Lower lobe of right lung (tissue), 2 donors: ENCODE measurements at regions not wholly inside any gene's neighbourhood (a gene's known extent, or its start where the extent isn't known, plus 50 kb on each side); places are given as distances from the start of the nearest gene placed in this dataset.
"Not testable (repeated sequence)": the region's sequence is repeated elsewhere in the genome, so short reads cannot be mapped to it uniquely, and the experiment has no call there.

ENCODE experiments used
- ATAC-seq, 2 donors: fragments of 200-7000 bp; cut with Tn5 transposase; one replicate each; pipeline ENCODE4 v1.9.1; 2020 to 2022; ENCODE audit warnings: mild to moderate bottlenecking in 2 of 2, moderate library complexity in 2 of 2
- DNase-seq: peaks from one replicate; pipeline ENCODE4 v3.0.0-alpha.2; 2020
- H3K27ac ChIP-seq: fragments of 200-600 bp; one replicate; pipeline ENCODE4 v1.8.0; 2022
- H3K27me3 ChIP-seq: fragments of 200-600 bp; one replicate; pipeline ENCODE4 v1.8.0; 2022; ENCODE audit warnings: low read depth
- H3K36me3 ChIP-seq: fragments of 200-600 bp; one replicate; pipeline ENCODE4 v1.8.0; 2022; ENCODE audit warnings: mild to moderate bottlenecking
- H3K4me1 ChIP-seq: fragments of 200-600 bp; one replicate; pipeline ENCODE4 v1.8.0; 2022
- H3K4me3 ChIP-seq: fragments of 200-600 bp; one replicate; pipeline ENCODE4 v1.8.0; 2022; ENCODE audit warnings: mild to moderate bottlenecking
- H3K9me3 ChIP-seq: fragments of 200-600 bp; one replicate; pipeline ENCODE4 v1.8.0; 2022
- CTCF ChIP-seq: fragments of 200-600 bp; IDR thresholded peaks from one replicate; pipeline ENCODE4 v1.8.0; 2022; ENCODE audit warnings: antibody characterized with exemption, mild to moderate bottlenecking
- intact Hi-C: fragments of 100-400 bp; cut with DNase I; formaldehyde crosslinking; loops from one replicate; pipeline ENCODE4 v1.11.0; 2022
- donor health status: DM: no; HTN: yes; CAD: no; lungs with severe emphysema.

- H3K27me3 ChIP-seq, result no peaks in the 10 kb centered on the region
- no peak for TF ChIP-seq CTCF
- no peaks in the 10 kb centered on the region for H3K36me3 ChIP-seq
- no peak overlapping the region for H3K27ac ChIP-seq
- H3K4me1 ChIP-seq, result peaks cover 15% of the 10 kb centered on the region
- ATAC-seq, result no peak
- H3K4me3 ChIP-seq, result no peak overlapping the region
- intact Hi-C loops, result no loop called here
- no peak for DNase-seq
- peaks cover 3% of the 10 kb centered on the region for H3K9me3 ChIP-seq
Observed at GRCh38 chr13:100789025-100789424, 114.4 kb upstream of the TMTC4 start.

GRCh38 chr13:100788540-100788939 lies 113.9 kb upstream of the TMTC4 start:
- Histone ChIP-seq H3K4me1 (peaks cover 15% of the 10 kb centered on the region), H3K36me3 (no peaks in the 10 kb centered on the region), H3K27ac (no peak overlapping the region), H3K9me3 (peaks cover 3% of the 10 kb centered on the region), H3K4me3 (no peak overlapping the region), H3K27me3 (no peaks in the 10 kb centered on the region)
- DNase-seq (no peak), ATAC-seq (no peak)
- intact Hi-C loops, result no loop called here
- no peak for TF ChIP-seq CTCF

DNA sequence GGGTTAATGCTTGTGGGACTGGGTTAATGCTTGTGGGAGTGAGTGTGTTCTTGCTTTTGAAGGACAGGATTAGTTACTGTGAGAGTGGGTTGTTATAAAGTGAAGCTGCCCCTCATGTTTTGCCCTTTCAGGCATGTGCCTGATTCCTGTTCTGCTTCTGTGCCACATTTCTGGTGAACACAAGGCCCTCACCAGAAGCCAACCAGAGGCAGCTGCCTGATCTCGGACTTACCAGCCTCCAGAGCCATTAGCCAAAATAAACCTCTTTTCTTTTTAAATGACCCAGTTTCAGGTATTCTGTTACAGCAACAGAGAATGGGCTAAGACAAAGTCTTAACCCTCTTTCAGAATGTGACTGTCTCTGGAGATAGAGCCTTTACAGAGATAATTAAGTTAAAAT lies 113.3 kb upstream of the TMTC4 start:
- H3K27ac ChIP-seq, result no peak overlapping the region
- H3K36me3 ChIP-seq, result no peaks in the 10 kb centered on the region
- no peak for ATAC-seq
- TF ChIP-seq CTCF, result no peak
- H3K4me1 ChIP-seq, result peaks cover 15% of the 10 kb centered on the region
- no peak overlapping the region for H3K4me3 ChIP-seq
- DNase-seq, result no peak
- intact Hi-C loops, result no loop called here
- no peaks in the 10 kb centered on the region for H3K27me3 ChIP-seq
- H3K9me3 ChIP-seq, result peaks cover 3% of the 10 kb centered on the region

DNA sequence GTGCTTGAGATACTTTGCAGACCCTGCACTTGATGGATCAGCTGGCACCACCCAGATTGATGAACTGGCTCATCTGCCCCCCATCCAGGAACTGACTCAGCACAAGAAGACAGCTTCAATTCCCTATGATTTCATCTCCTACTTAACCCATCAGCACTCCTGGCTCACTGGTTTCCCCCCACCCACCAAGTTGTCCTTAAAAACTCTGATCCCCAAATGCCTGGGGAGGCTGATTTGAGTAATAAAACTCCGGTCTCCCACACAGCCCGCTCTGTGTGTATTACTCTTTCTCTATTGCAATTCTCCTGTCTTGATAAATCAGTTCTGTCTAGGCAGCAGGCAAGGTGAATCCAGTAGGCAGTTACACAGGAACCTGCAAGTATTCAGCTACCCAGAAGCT lies 102.1 kb upstream of the TMTC4 start:
- DNase-seq, intact Hi-C loops, ATAC-seq, H3K27me3 ChIP-seq, H3K9me3 ChIP-seq, H3K36me3 ChIP-seq, H3K27ac ChIP-seq, H3K4me3 ChIP-seq, H3K4me1 ChIP-seq: not testable (repeated sequence)

- no peak overlapping the region for H3K27ac ChIP-seq
- intact Hi-C loops, result no loop called here
- H3K4me1 ChIP-seq, result no peaks in the 10 kb centered on the region
- H3K27me3 ChIP-seq, result no peaks in the 10 kb centered on the region
- TF ChIP-seq CTCF, result no peak
- no peaks in the 10 kb centered on the region for H3K9me3 ChIP-seq
- no peak overlapping the region for H3K4me3 ChIP-seq
- no peak for DNase-seq
- H3K36me3 ChIP-seq, result no peaks in the 10 kb centered on the region
- ATAC-seq, result no peak
Observed at GRCh38 chr13:100773923-100774663, 99.5 kb upstream of the TMTC4 start.

GRCh38 chr13:100773429-100773828 lies 98.8 kb upstream of the TMTC4 start:
- DNase-seq (no peak), ATAC-seq (no peak)
- intact Hi-C loops, result no loop called here
- TF ChIP-seq CTCF, result no peak
- no peaks in the 10 kb centered on the region for H3K36me3 ChIP-seq
- H3K27ac ChIP-seq, result no peak overlapping the region
- H3K27me3 ChIP-seq, result no peaks in the 10 kb centered on the region
- H3K4me3 ChIP-seq, result no peak overlapping the region
- H3K4me1 ChIP-seq, result no peaks in the 10 kb centered on the region
- H3K9me3 ChIP-seq, result no peaks in the 10 kb centered on the region
